Keratinocyte (primary cell): ENCODE measurements at regions not wholly inside any gene's neighbourhood (a gene's known extent, or its start where the extent isn't known, plus 50 kb on each side); places are given as distances from the start of the nearest gene placed in this dataset.

Source experiments
- DNase-seq: peaks from one replicate; pipeline ENCODE4 v3.0.0-alpha.2; 2011; ENCODE audit warnings: low read depth, missing footprints, low spot score
- FAIRE-seq: peaks from 2 replicates; lab custom pipeline; 2011; peaks lifted over from hg19 to GRCh38; lab: Jason Lieb, UNC
- H2AFZ ChIP-seq: 2 replicates; pipeline ENCODE4 v1.6.0; 2012; ENCODE audit warnings: low read length, control low read depth, inconsistent platforms; ENCODE audit not compliant: control insufficient read depth
- H3K27ac ChIP-seq: 2 replicates; pipeline ENCODE4 v1.5.1; 2011; ENCODE audit warnings: low read length; ENCODE audit not compliant: control insufficient read depth, insufficient read depth
- H3K27me3 ChIP-seq: 3 replicates; pipeline ENCODE4 v1.6.0; 2011; ENCODE audit warnings: low read length; ENCODE audit not compliant: control insufficient read depth, insufficient read depth; ENCODE audit errors: extremely low read depth
- H3K36me3 ChIP-seq, 2 experiments: 2 replicates in 1 of 2; 3 replicates in 1 of 2; pipeline ENCODE4 v1.5.1; 2011; ENCODE audit warnings: low read length in 2 of 2, mild to moderate bottlenecking in 1 of 2; ENCODE audit not compliant: control insufficient read depth in 2 of 2, insufficient read depth in 2 of 2; ENCODE audit errors: extremely low read depth in 1 of 2
- H3K4me1 ChIP-seq: 3 replicates; pipeline ENCODE4 v1.5.1; 2011; ENCODE audit warnings: low read length; ENCODE audit not compliant: control insufficient read depth, insufficient read depth; ENCODE audit errors: extremely low read depth
- H3K4me2 ChIP-seq: 3 replicates; pipeline ENCODE4 v1.6.0; 2011; ENCODE audit warnings: low read depth, low read length; ENCODE audit not compliant: control insufficient read depth, insufficient read depth; ENCODE audit errors: extremely low read depth
- H3K4me3 ChIP-seq, 3 experiments: fragments of 200-600 bp in 1 of 3; sonication (generic) in 1 of 3; 2 replicates in 2 of 3; 3 replicates in 1 of 3; pipeline ENCODE4 v1.5.1; 2011 to 2016; ENCODE audit warnings: low read length in 3 of 3, mild to moderate bottlenecking in 3 of 3, control low read depth in 2 of 3, inconsistent platforms in 1 of 3, low read depth in 1 of 3, mixed read lengths in 1 of 3, mixed run types in 1 of 3, moderate library complexity in 1 of 3; ENCODE audit not compliant: control insufficient read depth in 2 of 3, insufficient read depth in 2 of 3; ENCODE audit errors: extremely low read depth in 1 of 3
- H3K79me2 ChIP-seq: 2 replicates; pipeline ENCODE4 v1.6.0; 2012; ENCODE audit warnings: low read length; ENCODE audit not compliant: control insufficient read depth, insufficient read depth
- H3K9ac ChIP-seq: 3 replicates; pipeline ENCODE4 v1.6.0; 2011; ENCODE audit warnings: low read length; ENCODE audit not compliant: control insufficient read depth, insufficient read depth; ENCODE audit errors: extremely low read depth
- H3K9me1 ChIP-seq: 3 replicates; pipeline ENCODE4 v1.6.0; 2011; ENCODE audit warnings: low read length; ENCODE audit not compliant: control insufficient read depth, insufficient read depth; ENCODE audit errors: extremely low read depth
- H3K9me3 ChIP-seq: 2 replicates; pipeline ENCODE4 v1.5.1; 2012; ENCODE audit warnings: low read depth, low read length; ENCODE audit not compliant: control insufficient read depth
- H4K20me1 ChIP-seq: 3 replicates; pipeline ENCODE4 v1.6.0; 2011; ENCODE audit warnings: low read length; ENCODE audit not compliant: control insufficient read depth, insufficient read depth; ENCODE audit errors: extremely low read depth
- EZH2 ChIP-seq: IDR thresholded peaks from one replicate; pipeline ENCODE4 v1.6.1; 2012; ENCODE audit warnings: inconsistent platforms, mild to moderate bottlenecking, low read length, moderate library complexity
- dilution Hi-C: fragments of 300-500 bp; cut with MboI; formaldehyde crosslinking; loops from one replicate; pipeline ENCODE4 v1.7.0; 2020; ENCODE audit warnings: low sequenced_read_pairs; ENCODE audit not compliant: extremely low pct_ligation_motif_present
- TF ChIP-seq, protein P1 (sequence below), 3 experiments: IDR thresholded peaks in 1 of 3; conservative IDR thresholded peaks in 1 of 3; optimal IDR thresholded peaks in 1 of 3; 2 replicates in 2 of 3; 3 replicates in 1 of 3; pipeline versions ENCODE3 to v1.5.1; 2011; ENCODE audit warnings: low read length in 3 of 3, mild to moderate bottlenecking in 3 of 3, moderate library complexity in 2 of 3, control low read depth in 1 of 3, inconsistent platforms in 1 of 3; ENCODE audit not compliant: insufficient read depth in 2 of 3; ENCODE audit errors: extremely low read depth in 1 of 3

GRCh38 chr6:53730767-53731166 is 64.0 kb upstream of the LRRC1 start:
- H3K9me3 ChIP-seq: no peaks in the 10 kb centered on the region
- H3K4me3 ChIP-seq: no peak overlapping the region
- H4K20me1 ChIP-seq: no peaks in the 10 kb centered on the region
- FAIRE-seq: no peak
- no peaks in the 10 kb centered on the region for H3K9me1 ChIP-seq
- H3K79me2 ChIP-seq: no peaks in the 10 kb centered on the region
- H3K27ac ChIP-seq: no peak overlapping the region
- no peak overlapping the region for H2AFZ ChIP-seq
- H3K4me1 ChIP-seq: peaks cover 29% of the 10 kb centered on the region
- dilution Hi-C loops: no loop called here
- no peaks in the 10 kb centered on the region for H3K27me3 ChIP-seq
- H3K4me2 ChIP-seq: no peak overlapping the region
- H3K9ac ChIP-seq: no peak overlapping the region
- DNase-seq: no peak
- H3K36me3 ChIP-seq: no peaks in the 10 kb centered on the region
- no peak for TF ChIP-seq EZH2
- TF ChIP-seq, protein P1, sequence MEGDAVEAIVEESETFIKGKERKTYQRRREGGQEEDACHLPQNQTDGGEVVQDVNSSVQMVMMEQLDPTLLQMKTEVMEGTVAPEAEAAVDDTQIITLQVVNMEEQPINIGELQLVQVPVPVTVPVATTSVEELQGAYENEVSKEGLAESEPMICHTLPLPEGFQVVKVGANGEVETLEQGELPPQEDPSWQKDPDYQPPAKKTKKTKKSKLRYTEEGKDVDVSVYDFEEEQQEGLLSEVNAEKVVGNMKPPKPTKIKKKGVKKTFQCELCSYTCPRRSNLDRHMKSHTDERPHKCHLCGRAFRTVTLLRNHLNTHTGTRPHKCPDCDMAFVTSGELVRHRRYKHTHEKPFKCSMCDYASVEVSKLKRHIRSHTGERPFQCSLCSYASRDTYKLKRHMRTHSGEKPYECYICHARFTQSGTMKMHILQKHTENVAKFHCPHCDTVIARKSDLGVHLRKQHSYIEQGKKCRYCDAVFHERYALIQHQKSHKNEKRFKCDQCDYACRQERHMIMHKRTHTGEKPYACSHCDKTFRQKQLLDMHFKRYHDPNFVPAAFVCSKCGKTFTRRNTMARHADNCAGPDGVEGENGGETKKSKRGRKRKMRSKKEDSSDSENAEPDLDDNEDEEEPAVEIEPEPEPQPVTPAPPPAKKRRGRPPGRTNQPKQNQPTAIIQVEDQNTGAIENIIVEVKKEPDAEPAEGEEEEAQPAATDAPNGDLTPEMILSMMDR (optimal IDR thresholded peaks at IDR 0.05 in 1 of 3, IDR thresholded peaks at IDR 0.05 in 1 of 3, conservative IDR thresholded peaks at IDR 0.05 in 1 of 3; ENCODE audit: extremely low read depth in 1 of 3, insufficient read depth in 2 of 3, low read length in 3 of 3): no peak

DNA sequence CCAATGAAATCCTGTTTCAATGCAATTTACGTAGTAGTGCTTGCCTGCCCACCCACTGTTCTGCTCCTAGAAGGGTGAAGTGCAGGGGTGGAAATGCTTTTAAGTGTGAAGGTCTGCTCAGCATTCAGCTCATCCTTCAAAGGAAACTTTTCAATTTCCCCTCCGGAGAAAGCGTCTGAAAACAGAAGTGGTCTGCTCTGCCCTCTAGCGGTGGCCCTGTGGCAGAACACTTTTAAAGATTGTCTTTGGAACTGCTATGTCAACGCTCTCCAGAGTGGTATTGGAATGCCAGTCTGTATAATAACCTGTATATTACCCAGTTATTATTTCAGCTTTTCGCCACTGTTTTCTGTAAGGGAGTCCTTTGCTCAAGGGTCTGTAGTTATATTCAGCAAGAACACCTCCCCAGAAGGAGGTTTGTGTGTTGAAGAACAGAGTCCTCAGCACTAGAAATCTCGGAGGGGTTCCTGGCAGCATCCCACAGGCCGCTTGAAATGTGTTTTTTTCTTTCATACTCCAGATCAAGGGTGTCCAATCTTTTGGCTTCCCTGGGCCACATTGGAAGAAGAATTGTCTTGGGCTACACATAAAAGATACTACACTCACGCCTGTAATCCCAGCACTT is 63.1 kb upstream of the KLHL31 start:
- H3K9me3 ChIP-seq: no peaks in the 10 kb centered on the region
- no peaks in the 10 kb centered on the region for H4K20me1 ChIP-seq
- H3K27me3 ChIP-seq: no peaks in the 10 kb centered on the region
- H3K4me1 ChIP-seq: peaks cover 10% of the 10 kb centered on the region
- H3K4me2 ChIP-seq: peak overlapping the region; percentile 65
- no peak overlapping the region for H3K27ac ChIP-seq
- no peaks in the 10 kb centered on the region for H3K79me2 ChIP-seq
- H2AFZ ChIP-seq: peak overlapping the region; percentile 83
- no peaks in the 10 kb centered on the region for H3K9me1 ChIP-seq
- no peak overlapping the region for H3K9ac ChIP-seq
- no peaks in the 10 kb centered on the region for H3K36me3 ChIP-seq
- FAIRE-seq: peak; percentile 66
- dilution Hi-C loops: no loop called here
- peak overlapping the region in 1 of 3 experiments; percentile 36 for H3K4me3 ChIP-seq
- no peak for DNase-seq
- TF ChIP-seq EZH2: no peak
- TF ChIP-seq, protein P1 (optimal IDR thresholded peaks at IDR 0.05 in 1 of 3, IDR thresholded peaks at IDR 0.05 in 1 of 3, conservative IDR thresholded peaks at IDR 0.05 in 1 of 3; ENCODE audit: extremely low read depth in 1 of 3, insufficient read depth in 2 of 3, low read length in 3 of 3): peak; percentile 76 to 90 (median 80)
